ENCODE measurements at regions not wholly inside any gene's neighbourhood (a gene's known extent, or its start where the extent isn't known, plus 50 kb on each side); places are given as distances from the start of the nearest gene placed in this dataset.

- H3K36me3 ChIP-seq (ENCODE audit: insufficient read depth, low read length) = no peaks in the 10 kb centered on the region
These were observed 288.2 kb upstream of the ZNF385D start for GRCh38 chr3:22039161-22039560.

GRCh38 chr3:22040150-22040549 lies 289.1 kb upstream of the ZNF385D start:
- no peaks in the 10 kb centered on the region for H4K20me1 ChIP-seq (ENCODE audit: insufficient read depth, low read length)
- H3K27me3 ChIP-seq (ENCODE audit: insufficient read depth, low read length) = no peaks in the 10 kb centered on the region
- no peak for TF ChIP-seq CTCF (IDR thresholded peaks at IDR 0.05; ENCODE audit: low read length)
- TF ChIP-seq EZH2 (IDR thresholded peaks at IDR 0.05; ENCODE audit: borderline replicate concordance, low read length) = no peak

More at GRCh38 chr3:22039161-22039560, 288.2 kb upstream of the ZNF385D start:
- no peaks in the 10 kb centered on the region for H3K9me3 ChIP-seq (ENCODE audit: low read length)
- H3K4me1 ChIP-seq (ENCODE audit: insufficient read depth, low read length, severe bottlenecking) = no peaks in the 10 kb centered on the region
- no peaks in the 10 kb centered on the region for H3F3A ChIP-seq (ENCODE audit: insufficient read depth, low read length)
- H4K20me1 ChIP-seq (ENCODE audit: insufficient read depth, low read length) = no peaks in the 10 kb centered on the region
- no peaks in the 10 kb centered on the region for H3K27me3 ChIP-seq (ENCODE audit: insufficient read depth, low read length)
- no peak overlapping the region for H3K4me3 ChIP-seq (ENCODE audit: low read depth, low read length, poor library complexity, severe bottlenecking)
- H3K4me2 ChIP-seq (ENCODE audit: low read length) = no peak overlapping the region
- H3K9ac ChIP-seq (ENCODE audit: low read length) = no peak overlapping the region
- TF ChIP-seq CTCF (IDR thresholded peaks at IDR 0.05; ENCODE audit: low read length) (no peak), EZH2 (IDR thresholded peaks at IDR 0.05; ENCODE audit: borderline replicate concordance, low read length) (no peak)
- H2AFZ ChIP-seq (ENCODE audit: low read length) = no peak overlapping the region
- H3K27ac ChIP-seq (ENCODE audit: low read depth, low read length, poor library complexity, severe bottlenecking) = no peak overlapping the region
- no peaks in the 10 kb centered on the region for H3K79me2 ChIP-seq (ENCODE audit: insufficient read depth, low read length)
- no peaks in the 10 kb centered on the region for H3K9me2 ChIP-seq (ENCODE audit: low read depth, low read length)

GRCh38 chr3:22045882-22046281 lies 294.9 kb upstream of the ZNF385D start:
- no peak overlapping the region for H3K4me2 ChIP-seq (ENCODE audit: low read length)

More at GRCh38 chr3:22040150-22040549, 289.1 kb upstream of the ZNF385D start:
- Histone ChIP-seq H2AFZ (ENCODE audit: low read length) (no peak overlapping the region), H3K9ac (ENCODE audit: low read length) (no peak overlapping the region), H3K4me3 (ENCODE audit: low read depth, low read length, poor library complexity, severe bottlenecking) (no peak overlapping the region), H3K79me2 (ENCODE audit: insufficient read depth, low read length) (no peaks in the 10 kb centered on the region), H3K27ac (ENCODE audit: low read depth, low read length, poor library complexity, severe bottlenecking) (no peak overlapping the region), H3K4me2 (ENCODE audit: low read length) (no peak overlapping the region), H3K4me1 (ENCODE audit: insufficient read depth, low read length, severe bottlenecking) (no peaks in the 10 kb centered on the region), H3K36me3 (ENCODE audit: insufficient read depth, low read length) (no peaks in the 10 kb centered on the region), H3K9me2 (ENCODE audit: low read depth, low read length) (no peaks in the 10 kb centered on the region), H3F3A (ENCODE audit: insufficient read depth, low read length) (no peaks in the 10 kb centered on the region), H3K9me3 (ENCODE audit: low read length) (no peaks in the 10 kb centered on the region)

More at GRCh38 chr3:22045882-22046281, 294.9 kb upstream of the ZNF385D start:
- Histone ChIP-seq H3K27me3 (ENCODE audit: insufficient read depth, low read length) (no peaks in the 10 kb centered on the region), H3K4me1 (ENCODE audit: insufficient read depth, low read length, severe bottlenecking) (no peaks in the 10 kb centered on the region), H3K79me2 (ENCODE audit: insufficient read depth, low read length) (no peaks in the 10 kb centered on the region), H3K9me2 (ENCODE audit: low read depth, low read length) (no peaks in the 10 kb centered on the region), H3K4me3 (ENCODE audit: low read depth, low read length, poor library complexity, severe bottlenecking) (no peak overlapping the region), H3F3A (ENCODE audit: insufficient read depth, low read length) (no peaks in the 10 kb centered on the region), H2AFZ (ENCODE audit: low read length) (no peak overlapping the region), H3K9ac (ENCODE audit: low read length) (no peak overlapping the region), H3K27ac (ENCODE audit: low read depth, low read length, poor library complexity, severe bottlenecking) (no peak overlapping the region), H3K36me3 (ENCODE audit: insufficient read depth, low read length) (no peaks in the 10 kb centered on the region), H4K20me1 (ENCODE audit: insufficient read depth, low read length) (no peaks in the 10 kb centered on the region), H3K9me3 (ENCODE audit: low read length) (no peaks in the 10 kb centered on the region)
- TF ChIP-seq EZH2 (IDR thresholded peaks at IDR 0.05; ENCODE audit: borderline replicate concordance, low read length) (no peak), CTCF (IDR thresholded peaks at IDR 0.05; ENCODE audit: low read length) (no peak)
